ENCODE measurements at regions not wholly inside any gene's neighbourhood (a gene's known extent, or its start where the extent isn't known, plus 50 kb on each side); places are given as distances from the start of the nearest gene placed in this dataset.

GRCh38 chr5:96522635-96523355 is 89.7 kb upstream of the PCSK1 start:
- no peak overlapping the region for H3K14ac ChIP-seq (ENCODE audit: insufficient read depth, low read length)
- H3K23me2 ChIP-seq (ENCODE audit: insufficient read length, low read depth, low read length, poor library complexity, severe bottlenecking), result no peaks in the 10 kb centered on the region
- H2BK15ac ChIP-seq (ENCODE audit: low read depth, low read length), result no peak overlapping the region
- H4K91ac ChIP-seq (ENCODE audit: insufficient read length, low read depth, low read length), result no peak overlapping the region
- Mint-ChIP-seq H3K4me1 (peaks cover 0 to 6% of the 10 kb centered on the region in 2 experiments; a peak in 1 of 4 replicates), H3K27ac (peak overlapping the region in 2 of 3 experiments; percentile 35 to 39; a peak in 3 of 7 replicates), H3K36me3 (ENCODE audit: insufficient read depth in 1 of 3, low read depth in 3 of 3) (no peaks in the 10 kb centered on the region), H3K9me3 (no peaks in the 10 kb centered on the region), H3K27me3 (ENCODE audit: low read depth) (no peaks in the 10 kb centered on the region; the same call in 1 of the 2 replicates), H3K4me3 (no peak overlapping the region)
- no peak for TF ChIP-seq CTCF (conservative IDR thresholded peaks at IDR 0.05)
- H2AK5ac ChIP-seq (ENCODE audit: insufficient read length, low read length), result no peak overlapping the region
- H3K27me3 ChIP-seq (ENCODE audit: insufficient read depth, low read length), result no peaks in the 10 kb centered on the region
- H3K79me1 ChIP-seq (ENCODE audit: insufficient read depth, low read depth, low read length, poor library complexity, severe bottlenecking), result no peaks in the 10 kb centered on the region
- no peaks in the 10 kb centered on the region for H3K4me1 ChIP-seq (ENCODE audit: insufficient read depth, low read length)
- no peak overlapping the region for H2BK120ac ChIP-seq (ENCODE audit: low read depth, low read length, poor library complexity, severe bottlenecking)
- no peaks in the 10 kb centered on the region for H4K20me1 ChIP-seq (ENCODE audit: control insufficient read depth, insufficient read depth, insufficient read length)
- H3K9ac ChIP-seq (ENCODE audit: extremely low read depth, insufficient read length, low read length), result no peak overlapping the region
- H4K5ac ChIP-seq (ENCODE audit: insufficient read length, low read depth, low read length), result no peak overlapping the region
- no peak overlapping the region for H3K4ac ChIP-seq (ENCODE audit: low read depth, low read length)
- no peak overlapping the region for H4K8ac ChIP-seq (replicated peaks; ENCODE audit: insufficient read length, low read depth, low read length)
- no peak overlapping the region for H2BK20ac ChIP-seq (ENCODE audit: low read depth, low read length, poor library complexity, severe bottlenecking)
- no peak overlapping the region for H3K56ac ChIP-seq (ENCODE audit: insufficient read length, low read depth, low read length)
- no peak overlapping the region for H3K18ac ChIP-seq (ENCODE audit: insufficient read length, low read depth, low read length)
- H3K4me2 ChIP-seq (ENCODE audit: insufficient read depth, insufficient read length, low read length), result no peak overlapping the region
- no peaks in the 10 kb centered on the region for H3K79me2 ChIP-seq (ENCODE audit: insufficient read depth, low read length)
- no CpG with 5 or more reads among the region's 7 CpGs for WGBS (ENCODE audit: extremely low coverage, insufficient read length, low lambda C conversion rate)
- no peak overlapping the region for H2BK5ac ChIP-seq (ENCODE audit: insufficient read length, low read length)
- no peak for DNase-seq
- H3K27ac ChIP-seq (ENCODE audit: insufficient read length, low read depth, low read length), result no peak overlapping the region
- H2AFZ ChIP-seq (ENCODE audit: low read length), result no peak overlapping the region
- H3K23ac ChIP-seq (ENCODE audit: insufficient read length, low read depth, low read length), result no peak overlapping the region
- H2BK12ac ChIP-seq (ENCODE audit: insufficient read length, low read depth, low read length), result no peak overlapping the region
- no peaks in the 10 kb centered on the region for H3K9me3 ChIP-seq (ENCODE audit: control insufficient read depth, low read depth, low read length)
- no peak overlapping the region for H3T11ph ChIP-seq (ENCODE audit: low read length)

Measured in H9 (cell line).